HepG2 (cell line): ENCODE measurements at regions not wholly inside any gene's neighbourhood (a gene's known extent, or its start where the extent isn't known, plus 50 kb on each side); places are given as distances from the start of the nearest gene placed in this dataset.

Source experiments
- ATAC-seq: fragments of 200-7000 bp; cut with Tn5 transposase; 3 replicates; pipeline ENCODE4 v1.9.1; 2020; ENCODE audit warnings: mild to moderate bottlenecking, moderate library complexity
- BruUV-seq: library from RNA; stranded (reverse); fragments of 400-500 nt; replicated peaks from 2 replicates; lab custom pipeline; 2021; lab: Mats Ljungman, UMichigan
- CTCF ChIA-PET: fragments of 300-600 bp; formaldehyde crosslinking; extraction: SDS; loops from one replicate; lab custom pipeline; 2021; ENCODE audit warnings: low total read pairs, inconsistent platforms, low intra/inter-chr PET ratio; lab: Yijun Ruan, JAX
- POLR2A ChIA-PET: fragments of 350-600 bp; sonication (Branson Sonifier 250); formaldehyde crosslinking; loops from one replicate; lab custom pipeline; 2020; ENCODE audit warnings: antibody characterized with exemption, inconsistent platforms; lab: Yijun Ruan, JAX
- DNase-seq: peaks from one replicate; pipeline ENCODE4 v3.0.0-alpha.2; 2015; ENCODE audit warnings: low spot score
- FAIRE-seq: peaks from 3 replicates; lab custom pipeline; 2011; peaks lifted over from hg19 to GRCh38; lab: Jason Lieb, UNC
- H2AFZ ChIP-seq: one replicate; pipeline ENCODE4 v1.6.1; 2011; ENCODE audit warnings: low read length, inconsistent platforms
- H3K27ac ChIP-seq: fragments of 300-600 bp; 3 replicates; pipeline ENCODE4 v1.8.0; 2011; ENCODE audit warnings: mixed run types, mild to moderate bottlenecking, mixed read lengths, low read length, inconsistent platforms; ENCODE audit not compliant: insufficient read depth; ENCODE audit errors: extremely low read length
- H3K27me3 ChIP-seq, 2 experiments: fragments of 200-600 bp in 1 of 2; 2 replicates in 1 of 2; 3 replicates in 1 of 2; pipeline versions ENCODE4 v1.6.0 to v1.8.0; 2011; ENCODE audit warnings: low read length in 2 of 2, mild to moderate bottlenecking in 2 of 2, moderate library complexity in 2 of 2, inconsistent platforms in 1 of 2; ENCODE audit not compliant: insufficient read depth in 2 of 2, control insufficient read depth in 1 of 2
- H3K36me3 ChIP-seq, 2 experiments: fragments of 200-600 bp in 1 of 2; replicated peaks in 1 of 2; 2 replicates in 1 of 2; 3 replicates in 1 of 2; pipeline versions ENCODE4 v1.5.1 to v1.8.0; 2011; ENCODE audit warnings: low read length in 2 of 2, inconsistent platforms in 1 of 2; ENCODE audit not compliant: insufficient read depth in 2 of 2, control insufficient read depth in 1 of 2
- H3K4me1 ChIP-seq: 2 replicates; pipeline ENCODE4 v1.5.1; 2012; ENCODE audit warnings: low read length, inconsistent platforms; ENCODE audit not compliant: insufficient read depth
- H3K4me2 ChIP-seq: 2 replicates; pipeline ENCODE4 v1.6.0; 2011; ENCODE audit warnings: low read depth, low read length, inconsistent platforms
- H3K4me3 ChIP-seq, 3 experiments: fragments of 200-600 bp in 1 of 3; sonication (generic), shearing (Covaris generic) in 1 of 3; replicated peaks in 1 of 3; 2 replicates each; pipeline ENCODE4 v1.5.1; 2011 to 2016; ENCODE audit warnings: low read length in 3 of 3, inconsistent platforms in 2 of 3, low read depth in 2 of 3, mild to moderate bottlenecking in 2 of 3, control low read depth in 1 of 3, mixed read lengths in 1 of 3; ENCODE audit not compliant: insufficient read depth in 1 of 3
- H3K79me2 ChIP-seq: one replicate; pipeline ENCODE4 v1.6.1; 2011; ENCODE audit warnings: low read length, inconsistent platforms; ENCODE audit not compliant: insufficient read depth
- H3K9ac ChIP-seq: 2 replicates; pipeline ENCODE4 v1.6.0; 2011; ENCODE audit warnings: mild to moderate bottlenecking, low read depth, low read length, inconsistent platforms; ENCODE audit not compliant: insufficient read depth
- H3K9me3 ChIP-seq: 2 replicates; pipeline ENCODE4 v1.5.1; 2012; ENCODE audit warnings: mild to moderate bottlenecking, low read length
- H4K20me1 ChIP-seq: 2 replicates; pipeline ENCODE4 v1.6.0; 2011; ENCODE audit warnings: inconsistent platforms, mild to moderate bottlenecking, low read length, moderate library complexity; ENCODE audit not compliant: insufficient read depth
- AHDC1 ChIP-seq: sonication (generic); formaldehyde crosslinking; IDR thresholded peaks from 2 replicates; pipeline ENCODE4 v1.5.1; 2020; ENCODE audit warnings: mild to moderate bottlenecking, missing genetic modification reagents, borderline replicate concordance
- BORCS8-MEF2B ChIP-seq: sonication (generic); formaldehyde crosslinking; IDR thresholded peaks from 2 replicates; pipeline ENCODE4 v1.8.0; 2022; ENCODE audit warnings: mild to moderate bottlenecking, missing genetic modification reagents
- DR1 ChIP-seq: sonication (generic); formaldehyde crosslinking; IDR thresholded peaks from 2 replicates; pipeline ENCODE4 v1.8.0; 2021; ENCODE audit warnings: mild to moderate bottlenecking, missing genetic modification reagents, inconsistent platforms
- FOXC1 ChIP-seq: sonication (generic); formaldehyde crosslinking; IDR thresholded peaks from 2 replicates; pipeline ENCODE4 v1.8.0; 2022; ENCODE audit warnings: mild to moderate bottlenecking, missing genetic modification reagents, borderline replicate concordance
- HNRNPL ChIP-seq: fragments of 200-400 bp; formaldehyde crosslinking; IDR thresholded peaks from 2 replicates; pipeline ENCODE4 v1.6.1; 2017; ENCODE audit warnings: mild to moderate bottlenecking, low read depth, low read length
- HNRNPLL ChIP-seq: fragments of 200-400 bp; formaldehyde crosslinking; IDR thresholded peaks from 2 replicates; pipeline ENCODE4 v1.6.1; 2017; ENCODE audit warnings: mild to moderate bottlenecking, low read depth, low read length; ENCODE audit not compliant: poor library complexity, severe bottlenecking
- MED13 ChIP-seq: sonication (generic); formaldehyde crosslinking; IDR thresholded peaks from 2 replicates; pipeline ENCODE4 v1.5.0; 2020; ENCODE audit warnings: missing genetic modification reagents
- NR2F2 ChIP-seq: IDR thresholded peaks from 2 replicates; pipeline ENCODE4 v1.6.1; 2012; ENCODE audit warnings: low read depth, inconsistent platforms, borderline replicate concordance
- PRMT3 ChIP-seq: sonication (generic); formaldehyde crosslinking; IDR thresholded peaks from 2 replicates; pipeline ENCODE4 v1.8.1; 2022; ENCODE audit warnings: low read depth, mild to moderate bottlenecking, moderate library complexity, missing genetic modification reagents, borderline replicate concordance
- SOX13 ChIP-seq, 3 experiments: fragments of 450-650 bp in 1 of 3; sonication (generic) in 1 of 3; formaldehyde crosslinking in 1 of 3; IDR thresholded peaks in 2 of 3; conservative IDR thresholded peaks in 1 of 3; 2 replicates each; pipeline versions ENCODE4 v1.5.0 to v1.6.1; 2016 to 2020; ENCODE audit warnings: antibody characterized with exemption in 1 of 3, mild to moderate bottlenecking in 1 of 3, missing compliant biosample characterization in 1 of 3, missing genetic modification reagents in 1 of 3, moderate library complexity in 1 of 3
- ZNF24 ChIP-seq: fragments of 450-650 bp; IDR thresholded peaks from 2 replicates; pipeline ENCODE4 v1.6.1; 2017; ENCODE audit warnings: antibody characterized with exemption, mild to moderate bottlenecking
- ZNF546 ChIP-seq: sonication (generic); formaldehyde crosslinking; conservative IDR thresholded peaks from 2 replicates; pipeline ENCODE4 v1.8.1; 2023; ENCODE audit warnings: mild to moderate bottlenecking, missing genetic modification reagents
- ZNF576 ChIP-seq: sonication (generic); formaldehyde crosslinking; IDR thresholded peaks from 2 replicates; pipeline ENCODE4 v1.4.0; 2020; ENCODE audit warnings: mild to moderate bottlenecking, missing genetic modification reagents
- ZNF589 ChIP-seq: sonication (generic); formaldehyde crosslinking; conservative IDR thresholded peaks from 2 replicates; pipeline ENCODE4 v1.8.0; 2022; ENCODE audit warnings: mild to moderate bottlenecking, moderate library complexity, missing genetic modification reagents
- ZNF607 ChIP-seq: sonication (generic); formaldehyde crosslinking; IDR thresholded peaks from 2 replicates; pipeline ENCODE4 v1.5.1; 2020; ENCODE audit warnings: missing genetic modification reagents, mild to moderate bottlenecking, borderline replicate concordance
- WGBS: methylation state at CpG from one replicate; pipeline ENCODE4 v1.1.6; 2017; ENCODE audit warnings: low lambda C conversion rate; 5-methylcytosine and 5-hydroxymethylcytosine counted together
- in situ Hi-C: cut with HindIII; loops from 2 replicates; pipeline ENCODE4 v1.10.0; 2017; ENCODE audit warnings: low pct_unique_long_range_greater_than_20kb; ENCODE audit not compliant: extremely low pct_ligation_motif_present
- intact Hi-C: fragments of 100-400 bp; cut with micrococcal nuclease; formaldehyde crosslinking; loops from one replicate; pipeline ENCODE4 v1.10.0; 2022; ENCODE audit not compliant: unreplicated experiment
- TF ChIP-seq, protein P1 (sequence below): sonication (generic); formaldehyde crosslinking; IDR thresholded peaks from 2 replicates; pipeline ENCODE4 v1.5.0; 2020; ENCODE audit warnings: missing genetic modification reagents
- TF ChIP-seq, protein P2 (sequence below): sonication (generic); formaldehyde crosslinking; IDR thresholded peaks from 2 replicates; pipeline ENCODE4 v1.8.1; 2023; ENCODE audit warnings: missing genetic modification reagents, inconsistent platforms, borderline replicate concordance

DNA sequence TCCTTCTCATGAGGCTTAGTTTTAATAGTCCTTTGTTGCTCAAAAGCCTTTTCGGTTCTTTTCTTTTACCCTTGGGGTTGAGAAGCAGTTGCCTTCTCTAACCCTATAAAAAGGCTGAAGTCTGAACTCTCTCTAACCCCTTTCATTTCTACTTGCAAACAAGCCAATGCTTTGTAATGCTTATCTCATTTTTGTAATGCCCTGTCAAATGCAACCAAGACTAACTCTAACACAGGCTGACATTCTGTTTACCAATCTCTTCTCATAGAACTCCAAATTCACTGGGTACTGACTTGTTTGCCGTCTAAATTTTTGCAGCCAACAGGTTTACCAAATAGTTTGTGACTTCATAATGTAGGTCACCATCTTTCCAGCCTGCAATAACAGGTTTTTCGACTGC lies 233.9 kb upstream of the SNX7 start:
- H3K27ac ChIP-seq, result no peak overlapping the region
- H3K36me3 ChIP-seq, result no peaks in the 10 kb centered on the region
- no peaks in the 10 kb centered on the region for H3K79me2 ChIP-seq
- ChIA-PET CTCF (no interaction called here), POLR2A (no interaction called here)
- H4K20me1 ChIP-seq, result no peaks in the 10 kb centered on the region
- no peak for TF ChIP-seq FOXC1
- no peak for TF ChIP-seq PRMT3 (CRISPR knock-in tag)
- TF ChIP-seq AHDC1 (CRISPR knock-in tag), result no peak
- TF ChIP-seq ZNF589 (CRISPR knock-in tag), result no peak
- TF ChIP-seq HNRNPL, result no peak
- TF ChIP-seq, protein P1, sequence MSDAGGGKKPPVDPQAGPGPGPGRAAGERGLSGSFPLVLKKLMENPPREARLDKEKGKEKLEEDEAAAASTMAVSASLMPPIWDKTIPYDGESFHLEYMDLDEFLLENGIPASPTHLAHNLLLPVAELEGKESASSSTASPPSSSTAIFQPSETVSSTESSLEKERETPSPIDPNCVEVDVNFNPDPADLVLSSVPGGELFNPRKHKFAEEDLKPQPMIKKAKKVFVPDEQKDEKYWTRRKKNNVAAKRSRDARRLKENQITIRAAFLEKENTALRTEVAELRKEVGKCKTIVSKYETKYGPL (CRISPR knock-in tag), result no peak
- TF ChIP-seq MED13 (CRISPR knock-in tag), result no peak
- no peak for TF ChIP-seq DR1 (CRISPR knock-in tag)
- TF ChIP-seq ZNF24, result no peak
- TF ChIP-seq ZNF607 (CRISPR knock-in tag), result no peak
- TF ChIP-seq HNRNPLL, result no peak
- TF ChIP-seq ZNF546 (CRISPR knock-in tag), result no peak
- TF ChIP-seq, protein P2, sequence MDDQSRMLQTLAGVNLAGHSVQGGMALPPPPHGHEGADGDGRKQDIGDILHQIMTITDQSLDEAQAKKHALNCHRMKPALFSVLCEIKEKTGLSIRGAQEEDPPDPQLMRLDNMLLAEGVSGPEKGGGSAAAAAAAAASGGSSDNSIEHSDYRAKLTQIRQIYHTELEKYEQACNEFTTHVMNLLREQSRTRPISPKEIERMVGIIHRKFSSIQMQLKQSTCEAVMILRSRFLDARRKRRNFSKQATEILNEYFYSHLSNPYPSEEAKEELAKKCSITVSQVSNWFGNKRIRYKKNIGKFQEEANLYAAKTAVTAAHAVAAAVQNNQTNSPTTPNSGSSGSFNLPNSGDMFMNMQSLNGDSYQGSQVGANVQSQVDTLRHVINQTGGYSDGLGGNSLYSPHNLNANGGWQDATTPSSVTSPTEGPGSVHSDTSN, result no peak
- TF ChIP-seq NR2F2, result no peak
- TF ChIP-seq BORCS8-MEF2B (CRISPR knock-in tag), result no peak
- no peak for TF ChIP-seq ZNF576 (CRISPR knock-in tag)
- no peak for TF ChIP-seq SOX13 (IDR thresholded peaks at IDR 0.05)
- TF ChIP-seq SOX13 (CRISPR knock-in tag; conservative IDR thresholded peaks at IDR 0.05 in 1 of 2, IDR thresholded peaks at IDR 0.05 in 1 of 2), result no peak
- H2AFZ ChIP-seq, result no peak overlapping the region
- intact Hi-C loops, result no loop called here
- H3K9me3 ChIP-seq, result 0 out of 2 replicates have a peak, but pooled peaks cover 6% of the 10 kb centered on the region
- no peak for DNase-seq
- 0% methylated on average over 3 of the region's 3 CpGs for WGBS
- BruUV-seq, result no TSS peak
- H3K4me1 ChIP-seq, result peaks cover 7% of the 10 kb centered on the region; the same call in 1 of the 2 replicates
- in situ Hi-C loops, result no loop called here
- H3K27me3 ChIP-seq, result no peaks in the 10 kb centered on the region
- FAIRE-seq, result no peak
- H3K9ac ChIP-seq, result no peak overlapping the region
- no peak overlapping the region for H3K4me2 ChIP-seq
- ATAC-seq, result no peak
- H3K4me3 ChIP-seq, result no peak overlapping the region
